ENCODE measurements at regions not wholly inside any gene's neighbourhood (a gene's known extent, or its start where the extent isn't known, plus 50 kb on each side); places are given as distances from the start of the nearest gene placed in this dataset.

DNA sequence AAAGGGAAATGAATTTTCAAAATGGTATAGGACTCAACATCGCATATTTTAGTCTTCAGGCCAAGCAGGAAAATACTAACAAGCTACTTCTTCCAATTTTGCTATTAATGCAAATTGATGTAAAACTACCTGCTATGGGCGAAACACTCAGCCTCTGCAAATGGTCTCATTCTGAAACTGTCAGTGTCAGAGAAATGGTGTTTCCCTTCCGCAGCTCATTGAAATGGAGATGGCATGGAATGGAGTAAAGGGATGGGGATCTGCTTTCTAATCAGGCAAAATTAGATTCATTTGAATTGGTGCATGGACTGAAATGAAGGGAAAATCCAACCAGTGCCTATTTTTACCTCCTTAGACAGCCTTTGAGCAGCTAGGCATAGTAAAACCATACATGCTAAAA lies 80.4 kb upstream of the EEA1 start:
- TF ChIP-seq, protein P1, sequence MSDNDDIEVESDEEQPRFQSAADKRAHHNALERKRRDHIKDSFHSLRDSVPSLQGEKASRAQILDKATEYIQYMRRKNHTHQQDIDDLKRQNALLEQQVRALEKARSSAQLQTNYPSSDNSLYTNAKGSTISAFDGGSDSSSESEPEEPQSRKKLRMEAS (IDR thresholded peaks at IDR 0.05): no peak
- TF ChIP-seq, protein P2, sequence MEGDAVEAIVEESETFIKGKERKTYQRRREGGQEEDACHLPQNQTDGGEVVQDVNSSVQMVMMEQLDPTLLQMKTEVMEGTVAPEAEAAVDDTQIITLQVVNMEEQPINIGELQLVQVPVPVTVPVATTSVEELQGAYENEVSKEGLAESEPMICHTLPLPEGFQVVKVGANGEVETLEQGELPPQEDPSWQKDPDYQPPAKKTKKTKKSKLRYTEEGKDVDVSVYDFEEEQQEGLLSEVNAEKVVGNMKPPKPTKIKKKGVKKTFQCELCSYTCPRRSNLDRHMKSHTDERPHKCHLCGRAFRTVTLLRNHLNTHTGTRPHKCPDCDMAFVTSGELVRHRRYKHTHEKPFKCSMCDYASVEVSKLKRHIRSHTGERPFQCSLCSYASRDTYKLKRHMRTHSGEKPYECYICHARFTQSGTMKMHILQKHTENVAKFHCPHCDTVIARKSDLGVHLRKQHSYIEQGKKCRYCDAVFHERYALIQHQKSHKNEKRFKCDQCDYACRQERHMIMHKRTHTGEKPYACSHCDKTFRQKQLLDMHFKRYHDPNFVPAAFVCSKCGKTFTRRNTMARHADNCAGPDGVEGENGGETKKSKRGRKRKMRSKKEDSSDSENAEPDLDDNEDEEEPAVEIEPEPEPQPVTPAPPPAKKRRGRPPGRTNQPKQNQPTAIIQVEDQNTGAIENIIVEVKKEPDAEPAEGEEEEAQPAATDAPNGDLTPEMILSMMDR (IDR thresholded peaks at IDR 0.05 in 2 of 3, conservative IDR thresholded peaks at IDR 0.05 in 1 of 3; ENCODE audit: borderline replicate concordance in 1 of 3, insufficient read depth in 1 of 3, low read depth in 2 of 3, low read length in 2 of 3): no peak
- no peak for TF ChIP-seq POLR2A (IDR thresholded peaks at IDR 0.05; ENCODE audit: borderline replicate concordance, extremely low read depth, insufficient read depth, insufficient read length)
